Kidney epithelial cell (primary cell): ENCODE measurements at regions not wholly inside any gene's neighbourhood (a gene's known extent, or its start where the extent isn't known, plus 50 kb on each side); places are given as distances from the start of the nearest gene placed in this dataset.

ENCODE experiments used
- DNase-seq: peaks from one replicate; pipeline ENCODE4 v3.0.0-alpha.2; 2010; ENCODE audit warnings: low read depth
- H3K27me3 ChIP-seq: 2 replicates; pipeline ENCODE4 v1.6.0; 2011; ENCODE audit warnings: low read length; ENCODE audit not compliant: control insufficient read depth, insufficient read depth
- H3K36me3 ChIP-seq: 2 replicates; pipeline ENCODE4 v1.5.1; 2011; ENCODE audit warnings: low read length; ENCODE audit not compliant: control insufficient read depth, insufficient read depth
- H3K4me3 ChIP-seq: 2 replicates; pipeline ENCODE4 v1.5.1; 2011; ENCODE audit warnings: low read depth, mild to moderate bottlenecking, control low read depth, low read length
- TF ChIP-seq, protein P1 (sequence below): IDR thresholded peaks from 2 replicates; pipeline ENCODE4 v1.5.1; 2011; ENCODE audit warnings: mild to moderate bottlenecking, moderate library complexity, low read length, control low read depth, inconsistent platforms; ENCODE audit not compliant: insufficient read depth, poor library complexity, severe bottlenecking

DNA sequence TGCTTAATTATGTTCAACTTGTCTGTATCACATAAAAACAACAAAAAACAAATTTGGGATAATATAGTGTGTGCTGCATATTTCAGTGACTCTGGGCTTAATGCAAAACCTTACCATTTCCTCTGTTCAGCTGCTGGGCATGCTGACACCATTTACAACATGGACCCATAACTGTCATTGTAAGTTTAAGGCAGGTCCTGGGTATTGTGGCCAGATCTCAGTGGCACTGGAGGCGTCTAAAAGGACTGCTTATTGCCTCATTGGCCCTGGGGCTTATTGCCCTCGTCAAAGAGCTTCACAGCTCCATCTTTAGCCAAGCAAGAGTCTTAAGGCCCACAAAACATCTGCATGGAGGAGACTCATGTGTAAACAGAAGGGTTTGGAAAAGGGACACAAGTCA lies 390.2 kb downstream of the NR2F2 start:
- TF ChIP-seq, protein P1, sequence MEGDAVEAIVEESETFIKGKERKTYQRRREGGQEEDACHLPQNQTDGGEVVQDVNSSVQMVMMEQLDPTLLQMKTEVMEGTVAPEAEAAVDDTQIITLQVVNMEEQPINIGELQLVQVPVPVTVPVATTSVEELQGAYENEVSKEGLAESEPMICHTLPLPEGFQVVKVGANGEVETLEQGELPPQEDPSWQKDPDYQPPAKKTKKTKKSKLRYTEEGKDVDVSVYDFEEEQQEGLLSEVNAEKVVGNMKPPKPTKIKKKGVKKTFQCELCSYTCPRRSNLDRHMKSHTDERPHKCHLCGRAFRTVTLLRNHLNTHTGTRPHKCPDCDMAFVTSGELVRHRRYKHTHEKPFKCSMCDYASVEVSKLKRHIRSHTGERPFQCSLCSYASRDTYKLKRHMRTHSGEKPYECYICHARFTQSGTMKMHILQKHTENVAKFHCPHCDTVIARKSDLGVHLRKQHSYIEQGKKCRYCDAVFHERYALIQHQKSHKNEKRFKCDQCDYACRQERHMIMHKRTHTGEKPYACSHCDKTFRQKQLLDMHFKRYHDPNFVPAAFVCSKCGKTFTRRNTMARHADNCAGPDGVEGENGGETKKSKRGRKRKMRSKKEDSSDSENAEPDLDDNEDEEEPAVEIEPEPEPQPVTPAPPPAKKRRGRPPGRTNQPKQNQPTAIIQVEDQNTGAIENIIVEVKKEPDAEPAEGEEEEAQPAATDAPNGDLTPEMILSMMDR, result no peak
- DNase-seq, result no peak
- H3K36me3 ChIP-seq, result no peaks in the 10 kb centered on the region
- no peaks in the 10 kb centered on the region for H3K27me3 ChIP-seq
- H3K4me3 ChIP-seq, result no peak overlapping the region

- Histone ChIP-seq H3K27me3 (no peaks in the 10 kb centered on the region), H3K4me3 (no peak overlapping the region), H3K36me3 (no peaks in the 10 kb centered on the region)
- no peak for DNase-seq
- TF ChIP-seq, protein P1, result no peak
Measured at GRCh38 chr15:96728591-96728990, 398.1 kb downstream of the NR2F2 start.

DNA sequence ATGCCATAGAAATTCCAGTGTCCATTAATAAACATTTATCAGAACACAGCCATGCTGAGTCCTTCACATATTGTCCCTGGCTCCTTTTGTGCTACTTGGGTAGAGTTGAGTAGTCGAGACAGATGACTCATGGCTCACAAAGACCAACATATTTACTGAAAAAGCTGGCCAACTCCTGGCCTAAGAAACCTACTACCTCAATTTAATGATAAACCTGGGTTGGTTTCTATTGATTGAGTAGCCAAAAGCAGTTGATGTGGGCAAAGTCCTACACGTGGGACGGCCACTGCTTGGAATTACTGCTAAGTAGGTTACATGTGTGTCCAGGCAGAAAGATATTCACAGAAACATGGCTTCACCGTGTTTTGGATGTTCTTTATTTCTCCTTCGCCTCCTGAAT lies 402.2 kb downstream of the NR2F2 start:
- TF ChIP-seq, protein P1, result no peak
- Histone ChIP-seq H3K4me3 (no peak overlapping the region), H3K36me3 (no peaks in the 10 kb centered on the region), H3K27me3 (no peaks in the 10 kb centered on the region)
- DNase-seq, result no peak

GRCh38 chr15:96733721-96734120 lies 403.2 kb downstream of the NR2F2 start:
- no peak for DNase-seq
- TF ChIP-seq, protein P1, result no peak
- H3K27me3 ChIP-seq, result no peaks in the 10 kb centered on the region

GRCh38 chr15:96735632-96736240 lies 405.2 kb downstream of the NR2F2 start:
- Histone ChIP-seq H3K27me3 (no peaks in the 10 kb centered on the region), H3K4me3 (no peak overlapping the region), H3K36me3 (no peaks in the 10 kb centered on the region)
- TF ChIP-seq, protein P1, result no peak
- DNase-seq, result no peak

More at GRCh38 chr15:96733721-96734120, 403.2 kb downstream of the NR2F2 start:
- no peak overlapping the region for H3K4me3 ChIP-seq
- no peaks in the 10 kb centered on the region for H3K36me3 ChIP-seq

GRCh38 chr15:96736384-96736783 lies 405.9 kb downstream of the NR2F2 start:
- Histone ChIP-seq H3K27me3 (no peaks in the 10 kb centered on the region), H3K4me3 (no peak overlapping the region), H3K36me3 (no peaks in the 10 kb centered on the region)
- no peak for DNase-seq
- TF ChIP-seq, protein P1, result no peak
